ENCODE measurements at regions not wholly inside any gene's neighbourhood (a gene's known extent, or its start where the extent isn't known, plus 50 kb on each side); places are given as distances from the start of the nearest gene placed in this dataset.
A peak's percentile ranks its signal among the peaks of the same experiment; 100 is the strongest.
"Not testable (repeated sequence)": the region's sequence is repeated elsewhere in the genome, so short reads cannot be mapped to it uniquely, and the experiment has no call there.

GRCh38 chr11:115605871-115606497 is 101.8 kb upstream of the CADM1 start:
- TF ChIP-seq, protein P1, sequence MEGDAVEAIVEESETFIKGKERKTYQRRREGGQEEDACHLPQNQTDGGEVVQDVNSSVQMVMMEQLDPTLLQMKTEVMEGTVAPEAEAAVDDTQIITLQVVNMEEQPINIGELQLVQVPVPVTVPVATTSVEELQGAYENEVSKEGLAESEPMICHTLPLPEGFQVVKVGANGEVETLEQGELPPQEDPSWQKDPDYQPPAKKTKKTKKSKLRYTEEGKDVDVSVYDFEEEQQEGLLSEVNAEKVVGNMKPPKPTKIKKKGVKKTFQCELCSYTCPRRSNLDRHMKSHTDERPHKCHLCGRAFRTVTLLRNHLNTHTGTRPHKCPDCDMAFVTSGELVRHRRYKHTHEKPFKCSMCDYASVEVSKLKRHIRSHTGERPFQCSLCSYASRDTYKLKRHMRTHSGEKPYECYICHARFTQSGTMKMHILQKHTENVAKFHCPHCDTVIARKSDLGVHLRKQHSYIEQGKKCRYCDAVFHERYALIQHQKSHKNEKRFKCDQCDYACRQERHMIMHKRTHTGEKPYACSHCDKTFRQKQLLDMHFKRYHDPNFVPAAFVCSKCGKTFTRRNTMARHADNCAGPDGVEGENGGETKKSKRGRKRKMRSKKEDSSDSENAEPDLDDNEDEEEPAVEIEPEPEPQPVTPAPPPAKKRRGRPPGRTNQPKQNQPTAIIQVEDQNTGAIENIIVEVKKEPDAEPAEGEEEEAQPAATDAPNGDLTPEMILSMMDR (IDR thresholded peaks at IDR 0.05; ENCODE audit: partially characterized antibody, unreplicated experiment): no peak
- Mint-ChIP-seq H3K27ac (ENCODE audit: unreplicated experiment) (no peak overlapping the region), H3K4me3 (ENCODE audit: unreplicated experiment) (no peak overlapping the region), H3K4me1 (ENCODE audit: low read depth, unreplicated experiment) (peaks cover 2% of the 10 kb centered on the region), H3K9me3 (ENCODE audit: unreplicated experiment) (no peaks in the 10 kb centered on the region), H3K27me3 (ENCODE audit: unreplicated experiment) (no peaks in the 10 kb centered on the region), H3K36me3 (ENCODE audit: unreplicated experiment) (no peaks in the 10 kb centered on the region)
- no peak for DNase-seq

- not testable (repeated sequence) for H3K36me3 Mint-ChIP-seq (ENCODE audit: unreplicated experiment); H3K27me3 Mint-ChIP-seq (ENCODE audit: unreplicated experiment); H3K4me3 Mint-ChIP-seq (ENCODE audit: unreplicated experiment); DNase-seq; H3K27ac Mint-ChIP-seq (ENCODE audit: unreplicated experiment); H3K9me3 Mint-ChIP-seq (ENCODE audit: unreplicated experiment); H3K4me1 Mint-ChIP-seq (ENCODE audit: low read depth, unreplicated experiment)
Observed at GRCh38 chr11:115605397-115605796, 101.2 kb upstream of the CADM1 start.

- Mint-ChIP-seq H3K27me3 (ENCODE audit: unreplicated experiment) (no peaks in the 10 kb centered on the region), H3K4me1 (ENCODE audit: low read depth, unreplicated experiment) (peaks cover 15% of the 10 kb centered on the region), H3K4me3 (ENCODE audit: unreplicated experiment) (no peak overlapping the region), H3K36me3 (ENCODE audit: unreplicated experiment) (no peaks in the 10 kb centered on the region), H3K27ac (ENCODE audit: unreplicated experiment) (no peak overlapping the region), H3K9me3 (ENCODE audit: unreplicated experiment) (no peaks in the 10 kb centered on the region)
- no peak for DNase-seq
- TF ChIP-seq, protein P1 (IDR thresholded peaks at IDR 0.05; ENCODE audit: partially characterized antibody, unreplicated experiment): no peak
Observed at GRCh38 chr11:115599125-115599524, 94.9 kb upstream of the CADM1 start.

DNA sequence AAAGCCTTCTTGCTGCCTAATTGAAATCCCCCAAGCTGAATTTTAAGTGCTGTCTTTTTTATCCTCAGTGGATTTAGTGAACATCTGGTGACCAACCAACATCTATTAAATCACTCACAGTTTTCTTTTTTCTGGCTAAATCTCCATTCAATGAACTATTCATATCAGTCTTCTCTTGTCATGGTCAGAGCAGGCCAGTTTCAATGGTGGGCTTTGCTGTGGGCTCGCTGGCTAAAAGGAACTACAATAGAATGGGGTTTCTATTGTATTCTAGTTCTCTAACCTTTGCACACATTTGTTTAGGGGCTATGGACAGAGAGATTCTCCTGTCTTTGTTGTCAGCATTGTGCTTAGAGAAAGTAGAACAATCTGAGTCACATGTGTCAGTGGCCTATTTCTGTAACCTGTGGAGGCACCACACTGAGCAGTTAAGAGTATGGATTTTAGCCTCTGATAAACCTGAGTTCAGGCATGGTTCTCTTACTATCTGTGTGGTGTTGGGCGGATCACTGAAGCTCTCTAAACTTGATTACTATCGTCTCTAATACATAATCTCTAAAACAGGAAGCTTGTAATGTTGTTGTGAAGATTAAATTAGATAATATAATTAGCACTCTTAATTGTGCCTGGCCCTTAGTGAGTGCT is 94.2 kb upstream of the CADM1 start:
- TF ChIP-seq, protein P1 (IDR thresholded peaks at IDR 0.05; ENCODE audit: partially characterized antibody, unreplicated experiment): no peak
- H3K27me3 Mint-ChIP-seq (ENCODE audit: unreplicated experiment): peaks cover 2% of the 10 kb centered on the region
- H3K9me3 Mint-ChIP-seq (ENCODE audit: unreplicated experiment): no peaks in the 10 kb centered on the region
- H3K27ac Mint-ChIP-seq (ENCODE audit: unreplicated experiment): no peak overlapping the region
- H3K36me3 Mint-ChIP-seq (ENCODE audit: unreplicated experiment): no peaks in the 10 kb centered on the region
- no peak overlapping the region for H3K4me3 Mint-ChIP-seq (ENCODE audit: unreplicated experiment)
- no peak for DNase-seq
- peaks cover 22% of the 10 kb centered on the region for H3K4me1 Mint-ChIP-seq (ENCODE audit: low read depth, unreplicated experiment)

DNA sequence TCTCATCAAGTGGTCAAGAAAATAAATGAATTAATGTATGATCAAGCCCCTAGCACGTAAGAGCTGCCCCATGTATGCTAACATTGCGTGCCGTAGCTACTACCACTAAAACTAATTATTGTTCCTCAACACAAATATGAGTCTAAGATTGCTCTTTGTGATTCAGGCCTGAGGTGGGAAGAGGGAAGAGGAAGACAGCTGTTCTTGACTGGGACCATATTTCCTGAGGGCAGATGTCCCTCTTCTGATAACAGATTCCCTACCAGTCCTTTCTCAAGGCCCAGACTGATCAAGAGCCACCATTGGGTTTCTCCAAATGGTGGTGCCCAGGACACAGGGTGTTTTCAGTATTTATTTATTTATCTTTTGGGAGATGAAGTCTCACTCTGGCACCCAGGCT is 87.2 kb upstream of the CADM1 start:
- Mint-ChIP-seq H3K4me1 (ENCODE audit: low read depth, unreplicated experiment) (peaks cover 37% of the 10 kb centered on the region), H3K27ac (ENCODE audit: unreplicated experiment) (peak overlapping the region; percentile 85), H3K9me3 (ENCODE audit: unreplicated experiment) (peaks cover 5% of the 10 kb centered on the region)

More for the DNA sequence above, 87.2 kb upstream of the CADM1 start:
- H3K36me3 Mint-ChIP-seq (ENCODE audit: unreplicated experiment): peaks cover 10% of the 10 kb centered on the region
- peak overlapping the region; percentile 4 for H3K4me3 Mint-ChIP-seq (ENCODE audit: unreplicated experiment)
- no peak for DNase-seq
- H3K27me3 Mint-ChIP-seq (ENCODE audit: unreplicated experiment): peaks cover 7% of the 10 kb centered on the region
- TF ChIP-seq, protein P1 (IDR thresholded peaks at IDR 0.05; ENCODE audit: partially characterized antibody, unreplicated experiment): no peak
